Activated CD4-positive, CD25-positive, alpha-beta regulatory T cell (primary cell): ENCODE measurements at regions not wholly inside any gene's neighbourhood (a gene's known extent, or its start where the extent isn't known, plus 50 kb on each side); places are given as distances from the start of the nearest gene placed in this dataset.
"Not testable (repeated sequence)": the region's sequence is repeated elsewhere in the genome, so short reads cannot be mapped to it uniquely, and the experiment has no call there.

ENCODE experiments used
- DNase-seq, 4 experiments: peaks; one replicate each; lab custom pipeline; 2025; lab: John Stamatoyannopoulos, UW

- DNase-seq = no peak
These were observed 610.0 kb downstream of the MAT2B start for GRCh38 chr5:164115420-164115819.

DNA sequence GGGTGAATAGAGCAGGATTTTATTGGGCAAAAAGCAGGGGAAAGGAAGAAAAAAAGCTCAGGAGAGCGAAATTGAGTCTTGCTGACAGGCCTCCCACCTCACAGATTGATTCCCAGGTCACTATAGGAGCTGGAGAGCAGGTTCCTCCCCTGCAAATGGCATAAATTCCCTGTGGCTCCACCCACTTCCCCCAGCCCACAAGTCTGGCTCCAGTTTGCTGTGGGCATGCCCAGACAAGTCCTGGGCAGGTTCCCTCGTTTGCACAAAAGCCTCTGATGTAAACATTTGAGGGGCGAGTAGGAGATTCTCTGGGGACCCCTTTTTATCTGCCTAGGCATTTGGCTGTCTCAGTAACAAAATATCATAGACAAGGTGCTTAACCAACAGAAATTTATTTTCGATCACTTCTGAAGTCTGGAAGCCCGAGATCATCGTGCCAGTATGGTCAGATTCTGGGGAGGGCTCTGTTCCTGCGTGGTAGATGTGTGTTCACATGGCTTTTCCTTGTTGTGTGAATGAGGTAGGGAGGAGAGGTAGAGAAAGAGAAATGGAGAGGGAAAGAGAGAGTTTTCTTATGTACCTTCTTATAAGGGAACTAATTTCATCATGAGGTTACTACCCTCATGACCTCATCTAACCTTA lies 614.5 kb downstream of the MAT2B start:
- no peak for DNase-seq

GRCh38 chr5:164127527-164127926 lies 622.1 kb downstream of the MAT2B start:
- no peak for DNase-seq

GRCh38 chr5:164132358-164132757 lies 626.9 kb downstream of the MAT2B start:
- no peak for DNase-seq

DNA sequence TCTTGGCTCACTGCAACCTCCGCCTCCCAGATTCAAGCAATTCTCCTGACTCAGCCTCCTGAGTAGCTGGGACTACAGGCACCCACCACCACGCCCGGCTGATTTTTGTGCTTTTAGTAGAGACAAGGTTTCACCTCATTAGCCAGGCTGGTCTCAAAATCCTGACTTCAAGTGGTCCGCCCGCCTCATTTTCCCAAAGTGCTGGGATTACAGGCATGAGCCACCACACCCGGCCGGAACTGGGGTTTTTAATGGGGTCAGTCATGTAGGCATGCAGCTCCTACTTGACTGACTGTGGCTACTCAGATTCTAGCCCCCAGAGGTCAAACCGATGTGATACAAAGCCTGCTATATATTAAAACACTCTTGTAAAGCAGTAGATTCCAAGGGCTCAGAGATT lies 631.7 kb downstream of the MAT2B start:
- DNase-seq = no peak

- no peak for DNase-seq
These were observed 634.0 kb downstream of the MAT2B start for GRCh38 chr5:164139423-164139822.

GRCh38 chr5:164145458-164145857 lies 640.0 kb downstream of the MAT2B start:
- DNase-seq = no peak

GRCh38 chr5:164146223-164146622 lies 640.8 kb downstream of the MAT2B start:
- DNase-seq = no peak

- no peak for DNase-seq
These were observed 642.9 kb downstream of the MAT2B start for GRCh38 chr5:164148292-164148691.

DNA sequence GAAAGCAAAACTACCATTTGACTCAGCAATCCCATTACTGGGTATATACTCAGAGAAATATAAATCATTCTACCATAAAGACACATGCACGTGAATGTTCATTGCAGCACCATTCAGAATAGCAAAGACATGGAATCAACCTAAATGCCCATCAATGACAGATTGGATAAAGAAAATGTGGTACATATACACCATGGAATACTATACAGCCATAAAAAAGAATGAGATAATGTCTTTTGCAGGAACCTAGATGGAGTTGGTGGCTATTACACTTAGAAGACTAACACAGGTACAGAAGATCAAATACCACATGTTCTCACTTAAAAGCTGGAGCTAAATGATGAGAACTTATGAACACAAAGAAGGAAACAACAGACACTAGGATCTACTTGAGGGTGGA lies 647.1 kb downstream of the MAT2B start:
- DNase-seq = not testable (repeated sequence)

- DNase-seq = no peak
These were observed 648.2 kb downstream of the MAT2B start for GRCh38 chr5:164153469-164154172.

- DNase-seq = no peak
These were observed 665.4 kb downstream of the MAT2B start for GRCh38 chr5:164170814-164171213.

- no peak for DNase-seq
These were observed 669.7 kb downstream of the MAT2B start for GRCh38 chr5:164175083-164175482.

- DNase-seq = no peak
These were observed 674.0 kb downstream of the MAT2B start for GRCh38 chr5:164179406-164179805.

DNA sequence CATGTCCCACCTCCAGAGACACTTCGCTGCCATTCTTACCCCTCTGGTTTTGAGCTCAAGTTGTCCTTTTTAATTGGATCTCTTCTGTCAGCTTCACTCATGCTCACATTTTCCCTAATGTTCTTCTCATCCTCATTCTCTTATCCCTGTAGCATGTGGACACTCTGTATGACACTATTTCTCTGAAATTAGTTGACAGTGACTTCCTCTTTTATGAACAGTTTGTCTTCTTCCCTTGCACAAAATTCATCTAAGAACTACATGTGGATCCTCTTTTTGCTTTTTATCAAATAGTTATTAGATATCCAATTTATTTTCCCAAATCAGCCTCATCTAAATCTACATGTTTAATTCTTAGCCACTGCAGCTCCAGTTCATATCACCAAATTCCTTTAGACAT lies 676.2 kb downstream of the MAT2B start:
- DNase-seq = no peak

DNA sequence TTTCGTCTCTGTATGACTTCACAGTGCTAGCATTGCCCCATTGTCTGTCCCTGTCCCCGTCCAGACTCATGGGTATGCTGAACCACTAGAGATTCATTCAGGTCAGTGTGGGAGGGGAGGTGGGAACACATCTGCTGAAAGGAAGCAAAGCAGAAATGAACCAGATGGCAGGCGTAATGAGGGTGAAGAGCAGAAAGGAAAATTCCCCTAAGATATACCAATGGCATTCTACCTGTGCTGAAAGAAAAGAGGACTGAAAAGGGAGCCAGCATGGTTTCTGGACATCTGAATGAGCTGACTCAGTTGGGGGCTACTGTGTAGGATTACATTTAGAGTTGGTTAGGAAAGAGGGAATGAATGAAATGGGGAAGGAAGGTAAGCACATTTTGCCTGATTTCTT lies 678.7 kb downstream of the MAT2B start:
- no peak for DNase-seq

- no peak for DNase-seq
These were observed 679.6 kb downstream of the MAT2B start for GRCh38 chr5:164185000-164185399.

GRCh38 chr5:164186550-164186949 lies 681.1 kb downstream of the MAT2B start:
- DNase-seq = no peak

DNA sequence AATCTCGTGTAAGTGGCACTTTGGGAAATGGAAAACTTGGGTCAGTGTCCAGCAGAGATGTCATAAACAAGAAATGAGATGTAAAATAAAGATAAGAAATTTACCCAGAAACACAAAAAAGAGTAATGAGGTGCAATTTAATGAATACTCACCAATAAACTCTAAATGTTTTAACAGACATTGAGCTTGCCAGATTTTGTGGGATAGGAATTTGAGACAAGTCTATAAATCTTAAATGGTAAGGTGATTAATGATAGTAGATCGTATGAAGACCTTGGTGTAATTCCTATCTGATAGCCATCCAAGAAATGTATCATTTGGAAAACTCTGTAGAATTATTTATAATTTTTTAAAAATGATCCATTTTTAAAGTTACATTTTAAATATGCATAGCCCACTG lies 682.4 kb downstream of the MAT2B start:
- DNase-seq = no peak

DNA sequence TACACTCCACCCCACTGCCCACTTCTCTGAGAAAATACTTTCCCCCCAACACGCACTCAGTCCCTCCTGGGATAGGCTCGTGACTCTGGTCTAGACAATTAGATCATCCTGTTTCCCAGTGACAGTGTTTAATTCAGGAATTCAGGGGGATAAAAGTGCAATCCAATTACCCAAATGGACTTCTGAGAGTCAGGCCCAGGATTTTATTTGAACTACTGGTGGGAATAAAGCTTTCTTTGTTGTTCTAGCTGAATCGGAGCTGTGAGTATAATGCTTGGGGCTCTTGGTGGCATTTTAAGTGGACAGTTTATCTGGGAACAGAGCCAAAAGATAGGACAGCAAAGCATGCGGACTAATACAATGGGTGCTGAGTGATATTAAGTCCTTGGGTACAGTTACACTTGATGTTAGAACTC lies 683.3 kb downstream of the MAT2B start:
- no peak for DNase-seq

DNA sequence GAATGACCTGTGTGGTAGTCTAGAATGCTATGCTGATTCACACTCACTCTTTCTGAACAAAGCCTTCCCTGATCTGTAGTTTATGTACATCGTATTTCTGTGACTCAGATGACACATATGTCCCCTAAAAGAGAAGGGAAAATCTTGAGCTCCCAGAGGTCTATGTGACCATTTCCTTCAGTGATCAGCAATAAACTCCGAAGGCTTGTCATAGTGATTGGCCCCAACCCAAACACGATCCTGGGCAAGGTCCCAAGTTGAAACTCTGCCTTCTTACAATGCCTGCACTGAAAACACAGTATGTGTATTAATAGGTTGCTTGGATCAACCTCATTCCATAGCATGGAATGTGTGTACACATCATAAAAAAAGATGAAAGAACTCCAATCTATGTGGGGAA lies 685.8 kb downstream of the MAT2B start:
- DNase-seq = no peak

DNA sequence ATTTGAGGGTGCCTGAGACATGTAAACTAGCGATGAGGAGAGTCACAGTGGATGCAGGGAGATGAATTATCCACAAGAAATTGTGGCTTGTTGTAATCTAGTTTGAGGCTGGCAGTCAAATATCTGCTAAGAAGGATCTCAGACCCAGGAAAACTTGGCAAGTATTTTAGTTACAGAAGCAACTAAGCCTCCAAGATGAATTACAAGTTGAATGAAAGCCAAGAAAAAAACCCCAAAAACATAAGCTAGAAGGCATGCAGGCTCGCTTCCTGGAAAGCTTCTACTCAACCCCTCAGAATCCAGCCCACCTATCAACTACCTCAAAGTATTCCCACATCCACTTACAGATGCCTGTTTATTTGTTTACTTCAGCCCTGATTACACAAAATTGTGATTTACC lies 696.9 kb downstream of the MAT2B start:
- DNase-seq = no peak

DNA sequence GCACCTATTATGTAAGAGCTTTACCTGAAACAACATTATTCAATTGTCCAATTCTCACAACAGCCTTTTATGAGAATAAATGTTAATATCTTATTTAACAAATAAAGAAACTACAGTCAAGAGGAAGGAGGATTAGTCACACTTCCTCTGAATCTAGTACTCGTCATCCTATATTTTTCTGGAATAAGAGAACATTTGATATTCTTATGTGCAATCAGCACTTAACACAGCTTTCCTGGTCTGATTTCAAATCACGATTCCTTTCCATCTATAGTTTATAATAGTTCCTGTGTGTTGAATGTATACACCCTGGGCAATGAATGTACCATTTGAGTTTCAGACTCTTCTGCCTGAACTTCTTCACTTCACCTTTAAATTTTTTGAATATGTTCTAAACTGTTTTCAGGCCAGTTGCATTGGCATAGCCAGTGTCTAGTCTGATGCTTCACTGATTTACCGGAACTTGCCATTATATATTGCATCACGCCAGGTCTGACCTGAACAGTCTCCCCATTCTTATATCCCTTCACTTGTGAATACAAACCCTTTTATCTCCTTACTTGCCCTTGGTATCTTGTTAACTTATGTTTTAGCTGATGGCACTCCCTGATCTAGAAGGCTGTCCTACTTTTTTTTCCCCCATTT lies 698.3 kb downstream of the MAT2B start:
- no peak for DNase-seq
